GM19238 (cell line): ENCODE measurements at regions not wholly inside any gene's neighbourhood (a gene's known extent, or its start where the extent isn't known, plus 50 kb on each side); places are given as distances from the start of the nearest gene placed in this dataset.

Experiments
- DNase-seq: peaks from one replicate; pipeline ENCODE4 v3.0.0; 2011; ENCODE audit warnings: low spot score; ENCODE audit not compliant: insufficient read length

DNA sequence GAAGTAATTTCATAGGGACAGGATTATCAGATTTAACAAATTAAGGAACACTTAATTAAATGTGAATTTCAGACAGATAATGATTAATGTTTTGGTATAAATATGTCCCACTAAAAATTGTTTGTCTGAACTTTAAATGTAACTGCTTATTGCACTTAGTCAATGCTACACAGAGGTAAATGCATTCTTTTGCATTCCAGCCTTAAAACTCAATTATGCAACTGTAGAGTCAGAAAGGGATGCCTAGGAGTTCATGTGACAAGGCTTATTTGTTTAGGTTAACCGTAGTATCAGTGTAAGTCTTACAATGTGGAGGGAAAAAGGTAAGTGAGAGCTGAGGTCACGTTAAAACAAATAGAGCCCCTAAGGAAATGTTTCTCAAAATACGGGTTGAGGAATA, 347.2 kb upstream of the ARGLU1 start:
- DNase-seq, result no peak

DNA sequence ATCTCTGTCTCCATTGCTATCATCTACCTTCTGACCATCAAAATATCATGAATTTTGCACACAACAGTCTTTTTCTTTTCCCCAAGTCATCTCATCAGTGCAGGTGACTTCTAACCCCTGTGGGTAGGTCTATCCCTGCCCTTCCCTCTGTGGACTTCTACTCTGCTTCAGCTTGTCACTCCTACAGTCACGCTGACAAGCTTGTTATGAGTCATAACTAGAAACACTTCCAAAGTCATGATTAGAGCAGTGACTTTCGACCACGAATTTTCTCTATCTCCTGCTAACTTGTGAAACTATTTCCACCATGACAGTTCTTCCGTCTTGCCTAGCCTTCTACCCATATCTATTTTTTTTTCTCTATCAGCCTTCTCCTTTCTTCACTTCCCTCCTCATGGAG, 343.7 kb upstream of the ARGLU1 start:
- DNase-seq, result no peak

DNA sequence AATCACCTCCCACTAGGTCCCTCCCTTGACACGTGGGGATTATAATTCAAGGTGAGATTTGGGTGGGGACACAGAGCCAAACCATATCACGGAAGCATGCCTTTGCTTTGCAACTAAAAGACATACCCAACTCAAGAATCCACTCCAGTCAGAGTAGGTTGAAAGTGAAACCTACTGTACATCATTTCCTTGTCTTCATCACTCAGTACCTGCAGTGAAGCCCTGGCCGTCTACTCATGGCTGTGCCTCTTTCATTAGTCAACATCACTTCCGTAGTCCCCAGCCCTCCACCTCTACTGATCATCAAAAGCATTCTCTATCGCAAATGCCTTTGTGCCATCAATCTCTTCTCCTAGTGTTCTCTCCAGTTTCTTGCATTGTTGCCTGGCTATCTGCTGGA, 343.1 kb upstream of the ARGLU1 start:
- DNase-seq, result no peak

DNA sequence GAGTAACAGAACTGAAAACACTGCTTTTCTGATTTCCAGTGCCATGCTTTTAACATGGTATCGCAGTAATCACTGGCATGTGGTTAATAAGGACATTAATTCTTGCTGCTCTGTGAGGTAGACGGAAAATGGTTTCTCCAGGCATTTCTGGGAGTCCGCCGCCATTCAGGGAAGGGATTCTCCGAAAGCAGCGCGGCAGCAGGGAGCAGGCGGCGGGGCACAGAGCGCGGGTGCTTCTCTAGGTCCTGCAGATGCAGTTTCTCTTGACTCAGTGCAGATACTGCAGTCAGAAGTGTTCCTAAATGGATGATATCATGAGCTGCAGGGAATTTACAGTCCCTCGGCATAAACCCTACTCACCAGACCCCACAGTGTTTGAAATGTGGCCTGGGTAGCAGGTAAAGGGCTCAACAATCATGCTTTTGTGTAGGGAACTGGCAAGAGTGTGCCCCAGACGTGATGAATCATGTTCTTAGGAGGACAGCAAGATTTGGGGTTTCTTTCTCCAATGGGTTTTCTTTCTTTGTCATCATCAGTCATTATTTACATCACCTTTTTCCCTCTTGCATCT, 338.6 kb upstream of the ARGLU1 start:
- no peak for DNase-seq

DNA sequence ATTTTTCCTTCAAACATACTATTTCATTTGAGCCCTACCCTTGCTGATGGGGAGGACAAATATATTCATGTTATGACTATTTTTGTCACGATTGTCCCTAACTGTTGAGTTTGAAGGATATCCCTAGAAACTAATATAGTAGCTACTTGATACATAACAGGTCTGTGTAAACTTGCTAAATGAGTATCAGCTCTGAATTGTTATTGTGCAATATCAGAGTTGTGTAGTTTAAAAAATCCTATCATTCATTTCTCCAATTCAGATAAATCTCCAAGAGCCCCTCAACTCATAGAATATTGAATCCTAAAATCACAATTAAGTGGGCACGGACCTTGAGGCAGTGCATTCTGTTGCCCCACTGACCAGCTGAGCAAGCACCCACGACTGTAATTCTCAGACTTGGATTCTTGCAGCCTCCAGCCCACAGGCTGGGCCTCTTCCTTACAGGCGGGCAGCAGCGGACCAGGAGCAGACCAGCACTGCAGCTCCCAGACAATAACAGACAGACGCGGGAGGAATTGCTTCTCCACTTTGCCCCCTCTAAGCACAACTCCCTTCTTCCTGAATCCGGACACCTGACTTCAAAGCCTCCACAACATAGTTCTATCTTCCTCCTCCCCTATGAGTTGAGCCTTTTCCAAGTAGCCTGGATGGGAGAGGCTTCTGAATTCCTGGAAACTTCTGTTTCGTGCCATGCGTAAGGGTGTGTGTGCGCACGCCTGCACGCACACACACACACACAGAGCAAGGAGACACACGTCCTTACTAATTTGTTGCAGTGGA, 337.6 kb upstream of the ARGLU1 start:
- no peak for DNase-seq

DNA sequence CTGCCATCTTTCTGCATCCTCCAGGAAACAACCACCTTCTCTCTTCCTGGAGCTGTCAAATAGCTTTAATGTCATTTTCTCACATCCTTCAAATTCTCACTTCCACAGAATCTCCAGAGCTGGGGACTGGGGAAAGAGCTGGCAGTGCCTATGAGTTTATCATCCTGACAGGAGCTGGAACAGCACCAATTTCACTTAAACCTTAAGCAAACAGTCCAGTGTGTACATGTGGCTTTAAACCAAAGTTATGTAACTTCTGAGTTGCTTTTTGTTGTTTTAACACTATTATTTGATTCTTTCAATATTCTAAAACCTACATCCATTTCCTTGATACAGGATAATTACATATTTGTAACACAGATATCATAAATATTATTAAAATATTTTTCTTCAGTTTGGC, 331.5 kb upstream of the ARGLU1 start:
- DNase-seq, result no peak

DNA sequence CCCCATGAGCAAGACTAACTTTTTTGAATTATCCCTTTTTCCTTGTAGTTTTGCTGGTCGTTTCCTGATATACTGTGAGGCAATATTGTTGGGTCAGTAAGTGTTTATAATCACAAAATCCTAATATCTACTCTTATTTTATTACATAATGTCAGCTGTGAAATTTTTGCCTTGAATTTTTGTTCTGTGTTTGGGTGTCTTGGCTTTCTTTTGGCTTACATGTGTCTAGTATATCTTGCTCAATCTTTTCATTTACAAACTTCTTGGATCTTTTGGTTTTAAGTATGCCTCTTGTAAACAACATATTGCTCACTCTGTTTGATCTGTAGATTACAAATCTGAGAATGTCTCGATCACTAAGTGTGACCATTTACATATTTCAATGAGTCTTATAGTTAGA, 330.3 kb upstream of the ARGLU1 start:
- DNase-seq, result no peak

DNA sequence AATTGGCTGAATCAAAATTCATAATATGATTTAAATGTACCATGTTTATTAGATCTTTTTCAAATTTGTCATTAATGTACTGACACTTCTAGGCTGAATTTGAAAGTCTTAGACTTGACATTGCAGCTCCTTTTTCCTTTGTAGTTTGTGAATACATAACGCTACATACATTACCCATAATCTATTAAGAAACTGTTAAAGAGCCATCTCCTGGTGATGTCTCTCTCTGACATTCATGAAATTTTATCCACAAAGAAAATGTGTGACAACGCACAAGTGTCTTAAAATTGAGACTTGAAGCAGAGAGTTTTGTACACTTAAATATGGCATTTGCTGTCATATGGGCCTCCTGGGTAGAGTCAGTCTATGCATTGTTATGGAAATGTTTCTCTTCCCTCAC, 320.2 kb upstream of the ARGLU1 start:
- DNase-seq, result no peak

GRCh38 chr13:106887686-106888085, 319.7 kb upstream of the ARGLU1 start:
- DNase-seq, result no peak

- DNase-seq, result no peak
Observed at GRCh38 chr13:106883976-106884375, 316.0 kb upstream of the ARGLU1 start.

DNA sequence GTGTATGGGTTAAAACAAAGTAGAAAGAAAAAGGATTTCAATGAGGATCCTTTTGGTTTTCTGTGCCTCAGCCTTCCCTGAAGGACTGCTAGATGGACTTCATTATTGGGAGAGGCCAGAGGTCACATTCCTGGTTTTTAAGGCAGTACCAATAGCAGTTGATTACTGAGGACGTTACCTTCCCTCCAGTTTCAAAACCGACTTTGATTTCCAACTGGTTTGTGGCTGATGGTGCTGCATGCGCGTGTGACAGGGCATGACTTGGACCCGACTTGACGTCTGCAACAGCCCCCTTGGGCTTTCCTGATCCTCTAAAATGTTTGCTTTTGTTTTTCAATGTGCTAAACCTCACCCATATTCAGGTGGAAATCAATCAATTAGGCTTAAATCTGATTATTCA, 314.3 kb upstream of the ARGLU1 start:
- no peak for DNase-seq

- DNase-seq, result no peak
Observed at GRCh38 chr13:106879806-106880205, 311.9 kb upstream of the ARGLU1 start.

DNA sequence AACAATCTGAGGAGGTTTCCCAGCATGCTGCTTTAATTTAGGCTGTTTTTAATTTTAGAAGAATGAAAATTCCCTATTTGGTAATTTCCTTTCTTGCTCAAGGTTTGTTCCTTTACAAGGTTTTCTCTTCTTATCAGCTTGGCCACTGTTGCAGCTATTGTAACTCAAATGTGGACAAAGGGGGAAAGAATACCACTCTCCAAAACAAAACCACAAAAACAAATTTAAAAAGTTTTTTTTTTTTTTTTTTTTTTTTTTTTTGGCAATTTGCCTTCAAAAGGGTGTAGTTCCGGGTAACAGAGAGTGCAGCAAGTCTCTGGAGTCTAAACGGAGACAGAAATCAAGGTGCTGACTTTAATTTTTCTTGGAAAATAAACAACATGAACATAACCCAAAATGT, 306.4 kb upstream of the ARGLU1 start:
- DNase-seq, result no peak

- DNase-seq, result no peak
Observed at GRCh38 chr13:106873810-106874209, 305.9 kb upstream of the ARGLU1 start.

GRCh38 chr13:106867249-106867648, 299.3 kb upstream of the ARGLU1 start:
- no peak for DNase-seq

DNA sequence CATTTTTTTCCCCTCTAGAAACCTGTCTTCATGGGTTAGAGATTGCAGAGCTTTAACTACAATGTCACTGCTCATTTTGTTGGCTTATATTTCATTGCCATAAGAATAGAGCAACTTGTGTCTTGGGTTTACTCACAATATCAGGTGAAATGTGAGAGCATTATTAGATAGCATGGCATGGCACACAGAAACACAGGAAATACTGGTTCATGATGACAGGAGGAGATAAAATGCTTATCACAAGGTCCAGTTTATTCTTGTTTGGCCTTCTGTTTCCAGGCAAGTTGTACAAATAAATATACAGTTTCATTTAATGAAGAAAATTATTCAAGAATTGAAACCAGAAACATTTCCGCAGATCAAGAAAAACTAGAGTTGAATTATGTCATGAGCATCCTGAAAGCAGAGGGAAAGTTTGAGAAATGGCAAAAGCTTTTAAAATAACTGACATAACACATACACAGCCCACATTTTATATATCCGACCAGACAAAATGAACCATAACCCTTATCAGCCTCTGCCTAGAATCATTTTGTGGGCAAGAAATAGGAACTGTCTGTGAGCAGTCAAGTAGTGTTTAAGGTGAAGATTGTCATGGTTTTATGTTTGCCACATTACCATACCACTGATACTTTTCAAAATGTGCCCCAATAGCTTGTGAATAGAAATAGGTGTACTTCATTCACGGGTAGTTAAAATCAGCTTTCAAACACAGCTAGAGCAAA, 297.9 kb upstream of the ARGLU1 start:
- DNase-seq, result no peak

DNA sequence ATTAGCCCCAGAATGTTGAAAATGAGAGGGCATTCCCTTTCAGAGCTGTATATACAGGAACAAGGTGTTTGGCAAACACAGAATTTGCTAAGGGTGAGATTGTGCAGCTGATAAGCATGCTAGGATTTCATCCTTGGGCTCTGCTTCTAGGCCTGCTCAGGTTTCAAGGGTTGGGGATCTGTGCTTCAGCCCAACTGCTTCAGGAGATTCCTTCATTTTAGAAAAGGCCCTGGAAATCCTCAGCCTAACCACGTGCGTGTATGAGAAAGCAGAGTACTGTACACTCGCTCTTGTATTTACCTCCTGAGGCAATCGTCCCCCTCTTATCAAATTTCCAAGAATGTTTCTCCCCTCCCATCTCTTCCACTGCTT, 291.6 kb upstream of the ARGLU1 start:
- DNase-seq, result no peak

DNA sequence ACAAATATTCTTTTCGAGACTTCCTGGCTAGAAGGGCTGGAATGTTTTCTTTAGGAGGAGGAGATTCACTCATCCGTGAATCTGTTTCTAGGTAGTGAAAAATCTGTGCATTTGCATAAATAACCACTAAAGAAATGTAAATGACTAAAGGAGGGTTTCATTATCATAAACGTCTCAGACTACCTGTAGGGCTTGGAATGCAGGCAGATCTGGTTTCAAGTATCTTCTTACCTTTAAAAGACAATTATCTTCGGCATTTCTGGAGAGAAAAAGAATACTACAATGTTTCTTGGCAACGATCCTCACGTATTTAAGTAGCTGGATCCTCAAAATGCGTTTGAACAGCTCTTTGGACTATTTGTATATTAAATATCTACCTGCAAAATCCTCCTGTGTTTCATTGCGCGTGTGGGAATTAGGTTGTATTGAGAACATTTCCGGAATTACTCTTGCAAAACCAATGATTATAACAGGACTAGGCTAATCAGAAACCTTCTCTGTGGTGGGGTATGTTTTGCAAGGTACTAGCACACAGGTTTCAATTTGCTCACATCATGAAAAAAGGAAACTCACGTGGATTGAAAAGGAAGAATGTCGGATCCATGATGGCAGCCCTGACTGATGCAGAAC, 291.1 kb upstream of the ARGLU1 start:
- DNase-seq, result no peak

- no peak for DNase-seq
Observed at GRCh38 chr13:106852436-106852835, 284.5 kb upstream of the ARGLU1 start.

DNA sequence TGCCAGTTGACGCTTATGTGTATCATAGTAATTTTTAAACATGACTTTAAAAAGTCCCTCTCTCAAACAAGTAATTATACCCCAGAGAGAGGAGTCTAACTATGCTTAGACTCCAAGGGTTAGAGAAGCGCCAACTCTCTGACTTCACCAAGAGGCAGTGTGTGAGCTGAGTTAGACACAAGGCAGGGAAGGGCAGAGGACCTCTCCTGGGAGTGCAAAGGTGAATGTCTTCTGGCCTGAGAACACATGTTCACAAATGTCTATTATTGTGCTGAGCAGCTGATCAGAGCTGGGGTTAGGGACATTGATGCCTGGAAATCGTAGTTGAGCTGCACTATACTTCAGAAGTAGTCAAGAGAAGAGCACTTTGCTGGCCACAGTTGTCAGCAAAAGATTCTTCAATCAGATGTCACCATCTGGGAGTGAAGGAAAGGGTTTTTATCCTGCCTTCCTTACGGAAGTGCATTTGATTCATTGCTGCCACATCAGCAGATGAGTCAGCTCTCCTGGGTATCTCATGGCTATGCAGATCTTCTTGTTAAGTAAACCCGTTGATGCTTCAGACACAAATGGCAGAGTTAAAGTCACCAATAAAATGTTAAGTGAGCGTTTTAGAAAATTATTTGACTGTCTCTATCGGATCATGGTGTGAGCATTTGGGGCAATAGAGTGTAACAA, 283.2 kb upstream of the ARGLU1 start:
- no peak for DNase-seq

DNA sequence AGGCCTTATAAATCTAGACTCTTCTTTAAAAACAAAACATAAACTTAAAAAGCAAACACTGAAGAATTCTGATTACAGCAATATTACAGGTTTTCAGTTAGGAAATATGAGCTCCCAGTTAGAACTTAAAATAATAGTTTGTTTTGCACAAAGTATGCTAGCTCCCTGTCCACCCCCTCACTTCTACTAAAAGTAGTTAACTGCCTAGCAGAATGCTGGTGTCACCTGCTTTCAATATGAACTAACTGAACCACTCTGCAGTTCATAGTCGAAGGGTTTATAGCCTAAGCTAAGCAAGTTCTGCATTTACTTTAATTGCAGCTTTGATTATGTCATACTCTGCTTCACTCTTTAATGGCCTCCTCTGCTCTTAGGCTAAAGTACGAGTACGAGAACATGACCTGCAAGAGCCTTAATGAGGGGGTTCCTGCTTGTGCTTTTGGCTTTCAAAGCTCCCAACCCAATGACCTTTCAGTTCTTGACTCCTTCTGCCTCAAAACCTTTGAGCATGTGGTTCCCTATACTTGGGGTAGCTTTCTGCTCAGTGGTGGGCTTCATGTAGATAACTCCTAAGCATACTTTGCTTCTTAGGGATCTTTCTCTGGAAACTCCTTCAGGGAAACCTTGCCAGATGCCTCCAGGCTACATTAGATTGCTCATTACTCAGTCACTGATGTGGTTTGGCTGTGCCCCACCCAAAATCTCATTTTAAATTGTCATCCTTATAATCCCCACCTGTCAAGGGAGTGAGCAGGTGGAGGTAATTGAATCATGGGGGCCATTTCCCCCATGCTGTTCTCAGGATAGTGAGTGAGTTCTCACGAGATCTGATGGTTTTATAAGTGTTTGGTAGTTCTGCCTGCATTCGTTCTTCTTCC, 278.9 kb upstream of the ARGLU1 start:
- no peak for DNase-seq
